HEK293T (cell line): ENCODE measurements at regions not wholly inside any gene's neighbourhood (a gene's known extent, or its start where the extent isn't known, plus 50 kb on each side); places are given as distances from the start of the nearest gene placed in this dataset.

ENCODE experiments used
- CTCF ChIA-PET: fragments of 350-600 bp; formaldehyde crosslinking; extraction: SDS; loops from one replicate; lab custom pipeline; 2021; ENCODE audit warnings: antibody characterized with exemption, inconsistent platforms; lab: Yijun Ruan, JAX
- POLR2A ChIA-PET: fragments of 350-600 bp; formaldehyde crosslinking; extraction: SDS; loops from one replicate; lab custom pipeline; 2020; ENCODE audit warnings: antibody characterized with exemption, inconsistent platforms; lab: Yijun Ruan, JAX
- DNase-seq: peaks from one replicate; pipeline ENCODE4 v3.0.0; 2012; ENCODE audit warnings: mixed read lengths; ENCODE audit errors: extremely low spot score
- ARNT ChIP-seq: fragments of 450-650 bp; IDR thresholded peaks from 2 replicates; pipeline ENCODE4 v1.6.1; 2017; ENCODE audit warnings: mild to moderate bottlenecking
- BHLHE40 ChIP-seq: fragments of 450-650 bp; IDR thresholded peaks from 2 replicates; pipeline ENCODE4 v1.6.1; 2016; ENCODE audit warnings: mild to moderate bottlenecking, moderate library complexity, borderline replicate concordance
- CTBP1 ChIP-seq: fragments of 450-650 bp; IDR thresholded peaks from 2 replicates; pipeline ENCODE4 v1.6.1; 2016; ENCODE audit warnings: borderline replicate concordance
- ELF4 ChIP-seq: fragments of 450-650 bp; IDR thresholded peaks from 2 replicates; pipeline ENCODE4 v1.6.1; 2017; ENCODE audit warnings: antibody characterized with exemption
- FOXA1 ChIP-seq: fragments of 450-650 bp; IDR thresholded peaks from 2 replicates; pipeline ENCODE4 v1.6.1; 2016; ENCODE audit warnings: mild to moderate bottlenecking
- FOXK2 ChIP-seq: fragments of 450-650 bp; IDR thresholded peaks from 2 replicates; pipeline ENCODE4 v1.6.1; 2016; ENCODE audit warnings: mild to moderate bottlenecking
- FOXM1 ChIP-seq: fragments of 450-650 bp; IDR thresholded peaks from 2 replicates; pipeline ENCODE4 v1.6.1; 2017; ENCODE audit warnings: mild to moderate bottlenecking, borderline replicate concordance
- HDGF ChIP-seq: fragments of 450-650 bp; IDR thresholded peaks from 2 replicates; pipeline ENCODE4 v1.6.1; 2017; ENCODE audit warnings: antibody characterized with exemption, borderline replicate concordance
- L3MBTL2 ChIP-seq: fragments of 450-650 bp; conservative IDR thresholded peaks from 2 replicates; pipeline ENCODE4 v1.6.1; 2016; ENCODE audit warnings: mild to moderate bottlenecking
- LEF1 ChIP-seq: fragments of 450-650 bp; IDR thresholded peaks from 2 replicates; pipeline ENCODE4 v1.6.1; 2017; ENCODE audit warnings: mild to moderate bottlenecking, borderline replicate concordance
- NFRKB ChIP-seq: fragments of 450-650 bp; IDR thresholded peaks from 2 replicates; pipeline ENCODE4 v1.6.1; 2016; ENCODE audit warnings: mild to moderate bottlenecking, moderate library complexity
- PKNOX1 ChIP-seq: fragments of 450-650 bp; IDR thresholded peaks from 2 replicates; pipeline ENCODE4 v1.6.1; 2016
- SP1 ChIP-seq: fragments of 450-650 bp; IDR thresholded peaks from 2 replicates; pipeline ENCODE4 v1.6.1; 2017
- SUZ12 ChIP-seq: fragments of 450-650 bp; IDR thresholded peaks from 2 replicates; pipeline ENCODE4 v1.6.1; 2016; ENCODE audit warnings: mild to moderate bottlenecking
- TARDBP ChIP-seq: fragments of 450-650 bp; IDR thresholded peaks from 2 replicates; pipeline ENCODE4 v1.6.1; 2016
- ZNF384 ChIP-seq: fragments of 450-650 bp; IDR thresholded peaks from 2 replicates; pipeline ENCODE4 v1.6.1; 2016

- ChIA-PET POLR2A (no interaction called here), CTCF (no interaction called here)
- TF ChIP-seq ELF4 (no peak), ZNF384 (no peak), HDGF (no peak)
- no peak for DNase-seq
Measured at GRCh38 chr4:62235911-62236310, 1035.8 kb downstream of the ADGRL3 start.

DNA sequence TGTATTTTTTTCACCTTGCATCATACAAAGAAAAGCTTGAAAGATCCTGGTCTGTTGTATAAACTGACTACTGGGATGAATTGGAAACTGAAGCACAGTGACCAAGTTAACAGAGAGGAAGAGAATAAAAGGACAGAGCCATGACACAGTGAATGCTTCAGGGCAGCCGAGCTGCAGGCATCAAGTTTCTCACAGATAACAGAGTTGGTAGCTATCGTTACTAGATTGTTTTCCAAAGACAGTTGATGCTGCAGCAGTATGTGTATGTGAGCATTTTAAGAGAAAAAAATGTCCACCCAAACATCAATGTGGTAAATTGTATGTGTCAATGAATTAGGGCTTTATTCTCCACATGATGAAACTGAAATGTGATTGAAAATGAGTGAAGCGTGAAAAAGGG is 1032.7 kb downstream of the ADGRL3 start:
- POLR2A ChIA-PET, result no interaction called here
- TF ChIP-seq L3MBTL2 (no peak), FOXA1 (no peak)
- CTCF ChIA-PET, result no interaction called here
- no peak for DNase-seq

- DNase-seq, result no peak
- CTCF ChIA-PET, result no interaction called here
- no peak for TF ChIP-seq FOXA1
- TF ChIP-seq ARNT, result no peak
- TF ChIP-seq BHLHE40, result no peak
- TF ChIP-seq TARDBP, result no peak
- TF ChIP-seq ELF4, result no peak
- TF ChIP-seq FOXK2, result no peak
Measured at GRCh38 chr4:62231994-62232393, 1031.9 kb downstream of the ADGRL3 start.

DNA sequence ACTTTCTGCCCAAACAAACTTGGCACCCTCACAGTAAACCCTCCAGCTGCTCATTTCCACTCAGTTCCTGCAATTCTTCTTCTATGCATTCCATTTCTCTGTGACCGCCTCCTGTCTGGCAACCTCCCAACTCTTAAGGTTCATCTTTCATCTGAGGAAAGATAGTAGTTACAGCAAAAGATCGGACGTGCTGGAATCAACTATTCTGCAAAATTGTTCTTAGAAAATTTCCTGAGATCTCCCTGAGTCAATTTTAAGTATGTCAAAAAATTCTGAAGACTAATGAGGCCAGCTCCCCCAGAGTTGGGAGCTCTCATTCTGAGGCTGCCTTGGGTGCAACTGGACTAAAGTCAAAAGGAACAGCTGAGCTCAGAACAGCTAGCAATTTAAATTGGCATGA is 1026.0 kb downstream of the ADGRL3 start:
- TF ChIP-seq FOXK2, result no peak
- no peak for TF ChIP-seq NFRKB
- TF ChIP-seq L3MBTL2, result no peak
- no peak for TF ChIP-seq FOXM1
- TF ChIP-seq CTBP1, result no peak
- no peak for TF ChIP-seq SUZ12
- no peak for TF ChIP-seq TARDBP
- TF ChIP-seq LEF1, result no peak
- TF ChIP-seq HDGF, result no peak
- no peak for TF ChIP-seq ARNT
- TF ChIP-seq FOXA1, result no peak
- TF ChIP-seq ELF4, result no peak
- TF ChIP-seq BHLHE40, result no peak
- no peak for TF ChIP-seq PKNOX1
- TF ChIP-seq SP1, result no peak

More at GRCh38 chr4:62231994-62232393, 1031.9 kb downstream of the ADGRL3 start:
- POLR2A ChIA-PET, result no interaction called here

DNA sequence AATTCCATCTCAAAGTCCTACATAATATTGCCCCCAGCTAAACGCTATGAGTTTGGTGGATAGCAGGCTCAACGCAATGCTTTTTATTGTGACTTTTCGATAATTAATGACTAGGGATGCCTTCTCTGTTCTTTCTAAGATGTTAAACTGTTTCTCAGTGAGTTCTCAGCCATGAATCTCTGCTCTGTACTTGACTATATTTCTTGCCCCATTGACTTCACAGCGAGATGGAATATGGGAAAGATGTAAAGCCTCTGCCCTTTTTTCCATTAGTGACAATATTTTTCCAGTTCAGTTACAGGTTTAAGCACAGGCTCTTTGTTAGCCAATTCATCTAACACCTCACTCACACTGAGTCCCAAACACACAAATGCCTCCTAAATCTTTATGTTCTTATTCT is 1022.0 kb downstream of the ADGRL3 start:
- ChIA-PET CTCF (no interaction called here), POLR2A (no interaction called here)
- no peak for TF ChIP-seq SP1
- no peak for TF ChIP-seq FOXA1
- DNase-seq, result no peak

More for the DNA sequence above, 1026.0 kb downstream of the ADGRL3 start:
- DNase-seq, result no peak
- CTCF ChIA-PET, result interaction anchor here (0.6 kb wide), 1 partner anchor 39 kb away, joined by 3 read pairs; no protein-coding TSS in a partner anchor
- POLR2A ChIA-PET, result no interaction called here

GRCh38 chr4:62210486-62210885 is 1010.4 kb downstream of the ADGRL3 start:
- ChIA-PET POLR2A (no interaction called here), CTCF (no interaction called here)
- DNase-seq, result no peak
- TF ChIP-seq NFRKB (no peak), ARNT (no peak), BHLHE40 (no peak), LEF1 (no peak), L3MBTL2 (no peak), CTBP1 (no peak), TARDBP (no peak), ELF4 (no peak), FOXA1 (no peak), SUZ12 (no peak)

DNA sequence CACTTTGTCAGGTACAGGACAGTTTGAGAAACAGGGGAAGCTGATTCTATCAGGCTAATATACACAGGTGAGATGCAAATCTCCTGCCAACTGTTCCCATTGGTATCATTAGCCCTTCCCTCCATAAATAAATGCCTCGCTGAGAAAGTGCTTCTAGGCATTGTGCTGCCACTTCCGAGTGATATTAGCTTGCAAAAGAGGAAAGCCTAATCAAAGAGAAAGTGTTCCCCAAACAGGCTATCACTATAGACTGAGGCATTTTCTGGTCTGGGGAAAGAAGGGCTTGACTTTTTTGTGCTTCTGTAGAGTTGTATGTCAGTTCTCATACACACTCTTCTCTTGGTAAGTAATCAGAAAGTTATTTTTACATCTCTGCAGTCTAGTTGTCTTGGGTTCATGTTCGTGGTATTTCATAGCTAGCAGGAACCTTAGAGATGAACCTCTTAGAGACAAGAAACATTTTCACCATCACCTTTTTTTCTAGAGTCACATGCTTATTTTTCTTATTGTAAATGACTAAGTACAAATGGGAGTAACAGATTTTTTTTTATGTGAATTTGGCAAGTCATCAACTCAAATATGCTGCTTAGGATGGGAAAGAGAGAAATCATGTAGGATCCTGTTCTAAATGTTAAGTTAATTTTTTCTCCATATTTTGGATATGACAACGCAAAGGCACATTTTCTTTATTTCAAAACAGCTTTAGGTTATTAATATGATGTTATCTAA is 1009.8 kb downstream of the ADGRL3 start:
- ChIA-PET CTCF (no interaction called here), POLR2A (no interaction called here)
- no peak for TF ChIP-seq CTBP1
- TF ChIP-seq PKNOX1, result no peak
- no peak for TF ChIP-seq ELF4
- TF ChIP-seq FOXK2, result no peak
- no peak for TF ChIP-seq BHLHE40
- no peak for TF ChIP-seq HDGF
- TF ChIP-seq L3MBTL2, result no peak
- TF ChIP-seq FOXM1, result no peak
- no peak for TF ChIP-seq ARNT
- no peak for TF ChIP-seq LEF1
- no peak for TF ChIP-seq TARDBP
- no peak for TF ChIP-seq FOXA1
- TF ChIP-seq ZNF384, result no peak
- no peak for TF ChIP-seq NFRKB
- TF ChIP-seq SUZ12, result no peak
- TF ChIP-seq SP1, result no peak
- DNase-seq, result no peak

DNA sequence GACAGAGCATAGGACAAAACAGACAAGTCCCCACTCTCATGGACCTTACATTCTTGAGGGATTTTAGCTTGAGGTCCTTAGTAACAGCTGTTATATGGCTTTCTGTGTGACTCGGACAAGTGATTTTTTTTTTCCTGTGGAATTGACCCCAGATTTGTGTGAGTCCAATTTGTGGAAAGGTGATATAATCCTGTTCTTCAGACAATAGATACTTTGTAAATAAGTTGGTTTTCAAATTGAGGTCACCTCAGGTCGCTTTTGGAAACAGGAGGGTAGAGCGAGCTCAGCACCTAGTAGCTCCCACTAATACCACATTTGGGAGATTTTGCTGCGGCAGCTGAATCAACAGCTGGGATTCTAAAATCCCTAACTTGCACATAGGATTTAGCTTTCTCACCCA is 1008.8 kb downstream of the ADGRL3 start:
- TF ChIP-seq PKNOX1, result no peak
- TF ChIP-seq SUZ12, result no peak
- TF ChIP-seq FOXM1, result no peak
- TF ChIP-seq BHLHE40, result no peak
- no peak for TF ChIP-seq SP1
- TF ChIP-seq HDGF, result no peak
- no peak for DNase-seq
- ChIA-PET CTCF (no interaction called here), POLR2A (no interaction called here)
